Right lobe of liver (tissue), 6 donors: ENCODE measurements at regions not wholly inside any gene's neighbourhood (a gene's known extent, or its start where the extent isn't known, plus 50 kb on each side); places are given as distances from the start of the nearest gene placed in this dataset.

ENCODE experiments used
- ATAC-seq, 4 donors: fragments of 200-7000 bp; cut with Tn5 transposase; one replicate each; pipeline ENCODE4 v1.9.1; 2020; ENCODE audit warnings: mild to moderate bottlenecking in 4 of 4, moderate library complexity in 4 of 4
- DNase-seq, 3 donors: peaks; one replicate each; pipeline ENCODE4 v3.0.0-alpha.2; 2020
- H3K27ac ChIP-seq, 3 donors: fragments of 200-600 bp; one replicate each; pipeline ENCODE4 v1.8.0; 2022
- H3K27me3 ChIP-seq, 2 donors: fragments of 200-600 bp; one replicate each; pipeline ENCODE4 v1.8.0; 2022
- H3K36me3 ChIP-seq, 4 donors: fragments of 200-600 bp; sonication (generic) in 1 of 4; one replicate each; pipeline versions ENCODE4 v1.5.1 to v1.8.0; 2017 to 2022; ENCODE audit warnings: control low read depth in 1 of 4
- H3K4me1 ChIP-seq, 4 donors: fragments of 200-600 bp; sonication (generic) in 1 of 4; one replicate each; pipeline versions ENCODE4 v1.5.1 to v1.8.0; 2017 to 2022; ENCODE audit warnings: control low read depth in 1 of 4
- H3K4me3 ChIP-seq, 3 donors: fragments of 200-600 bp; one replicate each; pipeline ENCODE4 v1.8.0; 2022
- H3K9me3 ChIP-seq, 4 donors: fragments of 200-600 bp; sonication (generic) in 1 of 4; one replicate each; pipeline versions ENCODE4 v1.5.1 to v1.8.0; 2017 to 2022; ENCODE audit warnings: control low read depth in 1 of 4
- CTCF ChIP-seq, 4 donors: fragments of 200-600 bp in 3 of 4; fragments of 450-650 bp in 1 of 4; IDR thresholded peaks; one replicate each; pipeline versions ENCODE4 v1.5.1 to v1.8.0; 2016 to 2022; ENCODE audit warnings: antibody characterized with exemption in 4 of 4, mild to moderate bottlenecking in 2 of 4
- POLR2A ChIP-seq: fragments of 450-650 bp; IDR thresholded peaks from one replicate; pipeline ENCODE4 v1.6.1; 2017; ENCODE audit warnings: antibody characterized with exemption, mild to moderate bottlenecking
- WGBS: methylation state at CpG from one replicate; pipeline ENCODE4 v1.1.6; 2018; ENCODE audit warnings: low coverage, low lambda C conversion rate; ENCODE audit not compliant: insufficient coverage; ENCODE audit errors: missing lambda C conversion rate; 5-methylcytosine and 5-hydroxymethylcytosine counted together
- intact Hi-C, 2 donors: fragments of 100-400 bp; cut with DNase I; formaldehyde crosslinking; loops; one replicate each; pipeline versions ENCODE4 v1.11.2 to v1.14.1; 2022
- donor health status: DM: no; HTN: yes; CAD: no.
- donor health status: DM: no; HTN: no; CAD: no.
- donor health status: DM: no; HTN: no; CAD: no.
- donor health status: DM: no; HTN: yes; CAD: no.
- donor health status: DM: no; HTN: yes; CAD: no.

DNA sequence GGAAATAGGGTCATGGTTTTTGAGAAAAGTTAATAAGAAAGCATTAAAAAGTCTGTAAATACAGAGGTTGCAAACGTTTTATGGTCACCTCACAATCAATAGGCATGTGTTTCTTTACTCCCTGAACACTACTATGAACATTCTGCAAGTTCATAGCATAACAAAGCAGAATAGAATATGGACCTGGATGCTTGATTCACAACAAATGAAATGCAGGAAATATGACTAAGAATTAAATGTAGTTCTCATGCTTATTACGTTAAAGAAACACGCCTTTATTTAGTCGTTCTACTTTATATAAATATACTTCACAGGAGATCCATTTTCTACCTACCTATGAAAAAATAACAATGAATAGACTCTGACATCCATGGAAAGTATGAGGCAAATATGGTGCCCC, 344.0 kb downstream of the KCTD12 start:
- Histone ChIP-seq H3K4me1 (no peaks in the 10 kb centered on the region), H3K27me3 (no peaks in the 10 kb centered on the region), H3K4me3 (no peak overlapping the region), H3K9me3 (no peaks in the 10 kb centered on the region), H3K36me3 (no peaks in the 10 kb centered on the region), H3K27ac (no peak overlapping the region)
- 45% methylated on average over 4 of the region's 4 CpGs for WGBS
- intact Hi-C loops: no loop called here
- ATAC-seq (no peak), DNase-seq (no peak)
- TF ChIP-seq POLR2A: no peak
- TF ChIP-seq CTCF (IDR thresholded peaks at IDR 0.05): no peak

GRCh38 chr13:76538004-76538403, 348.2 kb downstream of the KCTD12 start:
- Histone ChIP-seq H3K4me3 (no peak overlapping the region), H3K27ac (no peak overlapping the region), H3K36me3 (no peaks in the 10 kb centered on the region), H3K27me3 (no peaks in the 10 kb centered on the region), H3K9me3 (no peaks in the 10 kb centered on the region), H3K4me1 (no peaks in the 10 kb centered on the region)
- no peak for DNase-seq
- no peak for ATAC-seq
- TF ChIP-seq CTCF (IDR thresholded peaks at IDR 0.05): no peak
- intact Hi-C loops: no loop called here
- WGBS: 33% methylated on average over 2 of the region's 3 CpGs

DNA sequence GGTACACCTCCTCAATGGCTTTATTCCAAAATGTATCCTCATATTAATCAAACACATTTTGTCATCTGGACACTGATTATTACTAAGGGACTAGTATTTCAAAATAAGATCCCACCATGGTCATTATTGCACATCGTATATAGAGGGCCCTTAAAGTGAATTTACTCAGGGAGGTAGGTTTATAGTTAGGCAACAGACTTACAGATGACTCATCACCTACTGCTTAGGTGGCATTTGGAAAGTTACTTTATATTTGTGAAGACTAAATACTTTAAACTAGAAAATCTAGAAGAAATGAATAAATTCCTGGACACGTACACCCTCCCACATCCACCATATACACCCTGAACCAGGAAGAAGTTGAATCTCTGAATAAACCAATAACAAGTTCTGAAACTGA, 353.0 kb downstream of the KCTD12 start:
- TF ChIP-seq CTCF (IDR thresholded peaks at IDR 0.05): no peak
- no peak for TF ChIP-seq POLR2A
- no peak overlapping the region for H3K4me3 ChIP-seq

GRCh38 chr13:76527041-76527440, 359.2 kb downstream of the KCTD12 start:
- ATAC-seq: no peak
- no peak for TF ChIP-seq CTCF (IDR thresholded peaks at IDR 0.05)
- TF ChIP-seq POLR2A: no peak

More for the DNA sequence above, 353.0 kb downstream of the KCTD12 start:
- DNase-seq: no peak
- Histone ChIP-seq H3K36me3 (no peaks in the 10 kb centered on the region), H3K27ac (no peak overlapping the region), H3K4me1 (no peaks in the 10 kb centered on the region), H3K27me3 (no peaks in the 10 kb centered on the region), H3K9me3 (no peaks in the 10 kb centered on the region)
- WGBS: 38% methylated on average over 2 of the region's 2 CpGs
- intact Hi-C loops: no loop called here
- ATAC-seq: no peak

GRCh38 chr13:76523740-76524340, 362.4 kb downstream of the KCTD12 start:
- Histone ChIP-seq H3K4me3 (no peak overlapping the region), H3K4me1 (no peaks in the 10 kb centered on the region), H3K27me3 (no peaks in the 10 kb centered on the region), H3K9me3 (no peaks in the 10 kb centered on the region), H3K27ac (no peak overlapping the region), H3K36me3 (no peaks in the 10 kb centered on the region)
- intact Hi-C loops: no loop called here
- no peak for DNase-seq
- WGBS: 45% methylated on average over 2 of the region's 2 CpGs
- ATAC-seq: no peak
- TF ChIP-seq CTCF (IDR thresholded peaks at IDR 0.05) (no peak), POLR2A (no peak)

More at GRCh38 chr13:76527041-76527440, 359.2 kb downstream of the KCTD12 start:
- Histone ChIP-seq H3K27ac (no peak overlapping the region), H3K4me1 (no peaks in the 10 kb centered on the region), H3K27me3 (no peaks in the 10 kb centered on the region), H3K36me3 (no peaks in the 10 kb centered on the region), H3K9me3 (no peaks in the 10 kb centered on the region), H3K4me3 (no peak overlapping the region)
- no peak for DNase-seq
- intact Hi-C loops: no loop called here
